ENCODE measurements at regions not wholly inside any gene's neighbourhood (a gene's known extent, or its start where the extent isn't known, plus 50 kb on each side); places are given as distances from the start of the nearest gene placed in this dataset.

DNA sequence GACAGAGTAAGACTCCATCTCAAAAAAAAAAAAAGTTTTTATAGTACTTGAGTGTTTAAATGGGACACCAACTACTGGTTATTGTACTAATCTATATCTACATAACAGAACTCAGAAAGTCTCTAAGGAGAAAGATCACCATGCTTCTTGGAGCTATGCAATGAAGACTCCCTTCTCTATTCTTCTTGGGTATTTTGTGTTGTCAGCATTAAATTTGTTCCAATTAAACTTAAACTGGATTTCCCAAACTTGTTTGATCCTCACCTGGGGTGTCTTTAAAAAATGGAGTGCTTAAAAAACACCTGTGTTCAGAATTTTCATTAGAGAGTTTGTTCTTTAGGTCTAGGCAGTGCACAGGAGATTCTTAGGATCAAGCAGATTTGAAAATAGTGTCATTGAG is 536.0 kb downstream of the GATA3 start:
- dilution Hi-C loops (cut with MboI; ENCODE audit: extremely low pct_ligation_motif_present, low sequenced_read_pairs), result no loop called here
- POLR2A ChIA-PET, result no interaction called here
- BruUV-seq (replicated peaks), result no TSS peak
- FAIRE-seq (no peak), DNase-seq (ENCODE audit: low read depth, low spot score) (no peak)
- H3K4me2 ChIP-seq (ENCODE audit: insufficient read depth, low read length), result no peak overlapping the region
- no peaks in the 10 kb centered on the region for H4K20me1 ChIP-seq (replicated peaks; ENCODE audit: control insufficient read depth, extremely low read depth, insufficient read depth, low read length)
- H3K79me2 ChIP-seq (ENCODE audit: control insufficient read depth, insufficient read depth, low read length), result no peaks in the 10 kb centered on the region
- no peak overlapping the region for H3K9ac ChIP-seq (replicated peaks; ENCODE audit: extremely low read depth, insufficient read depth, low read length)
- no peaks in the 10 kb centered on the region for H3K4me1 ChIP-seq (ENCODE audit: control insufficient read depth, extremely low read depth, insufficient read depth, low read length)
- no peaks in the 10 kb centered on the region for H3K27me3 ChIP-seq (ENCODE audit: control insufficient read depth in 2 of 2, insufficient read depth in 2 of 2, low read length in 2 of 2)
- no peaks in the 10 kb centered on the region for H3K9me1 ChIP-seq (replicated peaks; ENCODE audit: control insufficient read depth, extremely low read depth, insufficient read depth, low read length)
- intact Hi-C loops (cut with micrococcal nuclease), result no loop called here
- CTCF ChIA-PET, result no interaction called here
- H3K4me3 ChIP-seq (replicated peaks in 1 of 3; ENCODE audit: insufficient read depth in 1 of 3, low read depth in 1 of 3, low read length in 3 of 3), result no peak overlapping the region
- no peaks in the 10 kb centered on the region for H3K9me3 ChIP-seq (replicated peaks; ENCODE audit: control insufficient read depth, insufficient read depth, low read length)
- no peak overlapping the region for H2AFZ ChIP-seq (ENCODE audit: low read depth, low read length)
- H3K36me3 ChIP-seq (ENCODE audit: control insufficient read depth in 2 of 2, extremely low read depth in 1 of 2, insufficient read depth in 2 of 2, low read length in 2 of 2), result no peaks in the 10 kb centered on the region
- no peak overlapping the region for H3K27ac ChIP-seq (ENCODE audit: insufficient read depth, low read depth, low read length)
- TF ChIP-seq, protein P1, sequence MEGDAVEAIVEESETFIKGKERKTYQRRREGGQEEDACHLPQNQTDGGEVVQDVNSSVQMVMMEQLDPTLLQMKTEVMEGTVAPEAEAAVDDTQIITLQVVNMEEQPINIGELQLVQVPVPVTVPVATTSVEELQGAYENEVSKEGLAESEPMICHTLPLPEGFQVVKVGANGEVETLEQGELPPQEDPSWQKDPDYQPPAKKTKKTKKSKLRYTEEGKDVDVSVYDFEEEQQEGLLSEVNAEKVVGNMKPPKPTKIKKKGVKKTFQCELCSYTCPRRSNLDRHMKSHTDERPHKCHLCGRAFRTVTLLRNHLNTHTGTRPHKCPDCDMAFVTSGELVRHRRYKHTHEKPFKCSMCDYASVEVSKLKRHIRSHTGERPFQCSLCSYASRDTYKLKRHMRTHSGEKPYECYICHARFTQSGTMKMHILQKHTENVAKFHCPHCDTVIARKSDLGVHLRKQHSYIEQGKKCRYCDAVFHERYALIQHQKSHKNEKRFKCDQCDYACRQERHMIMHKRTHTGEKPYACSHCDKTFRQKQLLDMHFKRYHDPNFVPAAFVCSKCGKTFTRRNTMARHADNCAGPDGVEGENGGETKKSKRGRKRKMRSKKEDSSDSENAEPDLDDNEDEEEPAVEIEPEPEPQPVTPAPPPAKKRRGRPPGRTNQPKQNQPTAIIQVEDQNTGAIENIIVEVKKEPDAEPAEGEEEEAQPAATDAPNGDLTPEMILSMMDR (IDR thresholded peaks at IDR 0.05; ENCODE audit: extremely low read depth in 1 of 2, insufficient read depth in 1 of 2, low read depth in 1 of 2, low read length in 2 of 2), result no peak
- TF ChIP-seq, protein P2, sequence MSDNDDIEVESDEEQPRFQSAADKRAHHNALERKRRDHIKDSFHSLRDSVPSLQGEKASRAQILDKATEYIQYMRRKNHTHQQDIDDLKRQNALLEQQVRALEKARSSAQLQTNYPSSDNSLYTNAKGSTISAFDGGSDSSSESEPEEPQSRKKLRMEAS (IDR thresholded peaks at IDR 0.05; ENCODE audit: insufficient read depth, insufficient read length), result no peak
- TF ChIP-seq JUN (IDR thresholded peaks at IDR 0.05; ENCODE audit: borderline replicate concordance, insufficient read depth, insufficient read length, low read depth) (no peak), MYC (IDR thresholded peaks at IDR 0.05; ENCODE audit: low read depth, low read length) (no peak), FOS (IDR thresholded peaks at IDR 0.05; ENCODE audit: borderline replicate concordance, insufficient read depth, low read length) (no peak)

GRCh38 chr10:8591640-8592039 is 537.2 kb downstream of the GATA3 start:
- BruUV-seq (replicated peaks), result no TSS peak
- Histone ChIP-seq H3K4me3 (replicated peaks in 1 of 3; ENCODE audit: insufficient read depth in 1 of 3, low read depth in 1 of 3, low read length in 3 of 3) (no peak overlapping the region), H3K36me3 (ENCODE audit: control insufficient read depth in 2 of 2, extremely low read depth in 1 of 2, insufficient read depth in 2 of 2, low read length in 2 of 2) (no peaks in the 10 kb centered on the region), H3K79me2 (ENCODE audit: control insufficient read depth, insufficient read depth, low read length) (no peaks in the 10 kb centered on the region), H3K9me3 (replicated peaks; ENCODE audit: control insufficient read depth, insufficient read depth, low read length) (no peaks in the 10 kb centered on the region), H2AFZ (ENCODE audit: low read depth, low read length) (no peak overlapping the region), H4K20me1 (replicated peaks; ENCODE audit: control insufficient read depth, extremely low read depth, insufficient read depth, low read length) (no peaks in the 10 kb centered on the region), H3K4me2 (ENCODE audit: insufficient read depth, low read length) (no peak overlapping the region), H3K27me3 (ENCODE audit: control insufficient read depth in 2 of 2, insufficient read depth in 2 of 2, low read length in 2 of 2) (no peaks in the 10 kb centered on the region), H3K9me1 (replicated peaks; ENCODE audit: control insufficient read depth, extremely low read depth, insufficient read depth, low read length) (no peaks in the 10 kb centered on the region), H3K9ac (replicated peaks; ENCODE audit: extremely low read depth, insufficient read depth, low read length) (no peak overlapping the region), H3K4me1 (ENCODE audit: control insufficient read depth, extremely low read depth, insufficient read depth, low read length) (no peaks in the 10 kb centered on the region), H3K27ac (ENCODE audit: insufficient read depth, low read depth, low read length) (no peak overlapping the region)
- dilution Hi-C loops (cut with MboI; ENCODE audit: extremely low pct_ligation_motif_present, low sequenced_read_pairs) (no loop called here), intact Hi-C loops (cut with micrococcal nuclease) (no loop called here)
- TF ChIP-seq, protein P2 (IDR thresholded peaks at IDR 0.05; ENCODE audit: insufficient read depth, insufficient read length), result no peak
- no peak for TF ChIP-seq MYC (IDR thresholded peaks at IDR 0.05; ENCODE audit: low read depth, low read length)
- no peak for TF ChIP-seq POLR2AphosphoS5 (IDR thresholded peaks at IDR 0.05; ENCODE audit: insufficient read depth, low read depth, low read length)
- TF ChIP-seq FOS (IDR thresholded peaks at IDR 0.05; ENCODE audit: borderline replicate concordance, insufficient read depth, low read length), result no peak
- no peak for TF ChIP-seq JUN (IDR thresholded peaks at IDR 0.05; ENCODE audit: borderline replicate concordance, insufficient read depth, insufficient read length, low read depth)
- TF ChIP-seq GATA2 (IDR thresholded peaks at IDR 0.05; ENCODE audit: insufficient read depth, insufficient read length, low read depth, low read length), result no peak
- no peak for TF ChIP-seq EZH2 (IDR thresholded peaks at IDR 0.05; ENCODE audit: borderline replicate concordance, low read depth, low read length, severe bottlenecking)
- no peak for TF ChIP-seq POLR2A (IDR thresholded peaks at IDR 0.05; ENCODE audit: low read depth, low read length)
- TF ChIP-seq, protein P1 (IDR thresholded peaks at IDR 0.05; ENCODE audit: extremely low read depth in 1 of 2, insufficient read depth in 1 of 2, low read depth in 1 of 2, low read length in 2 of 2), result no peak
- DNase-seq (ENCODE audit: low read depth, low spot score), result no peak
- POLR2A ChIA-PET, result no interaction called here
- FAIRE-seq, result no peak
- CTCF ChIA-PET, result no interaction called here

Measured in endothelial cell of umbilical vein (primary cell).